ENCODE measurements at regions not wholly inside any gene's neighbourhood (a gene's known extent, or its start where the extent isn't known, plus 50 kb on each side); places are given as distances from the start of the nearest gene placed in this dataset.
"Not testable (repeated sequence)": the region's sequence is repeated elsewhere in the genome, so short reads cannot be mapped to it uniquely, and the experiment has no call there.

GRCh38 chr15:59764775-59765174, 75.7 kb upstream of the BNIP2 start:
- DNase-seq, result no peak

- no peak for DNase-seq
Observed at GRCh38 chr15:59762558-59762957, 73.4 kb upstream of the BNIP2 start.

GRCh38 chr15:59760256-59760655, 71.1 kb upstream of the BNIP2 start:
- DNase-seq, result not testable (repeated sequence)

GRCh38 chr15:59751552-59752413, 62.7 kb upstream of the BNIP2 start:
- DNase-seq, result no peak

- no peak for DNase-seq
Observed at GRCh38 chr15:59746777-59747176, 57.7 kb upstream of the BNIP2 start.

- DNase-seq, result no peak
Observed at GRCh38 chr15:59741274-59741906, 52.3 kb upstream of the BNIP2 start.

- DNase-seq, result no peak
Observed at GRCh38 chr15:59739557-59740186, 50.6 kb upstream of the BNIP2 start.
